AG04449 (cell line): ENCODE measurements at regions not wholly inside any gene's neighbourhood (a gene's known extent, or its start where the extent isn't known, plus 50 kb on each side); places are given as distances from the start of the nearest gene placed in this dataset.

Source experiments
- CTCF ChIA-PET: fragments of 350-600 bp; formaldehyde crosslinking; extraction: SDS; loops from one replicate; lab custom pipeline; 2021; ENCODE audit warnings: antibody characterized with exemption; lab: Yijun Ruan, JAX
- POLR2A ChIA-PET: fragments of 400-600, 350-600 bp; formaldehyde crosslinking; extraction: SDS; loops from one replicate; lab custom pipeline; 2020; ENCODE audit warnings: antibody characterized with exemption, inconsistent platforms; lab: Yijun Ruan, JAX
- DNase-seq: peaks from one replicate; pipeline ENCODE4 v3.0.0-alpha.2; 2010; ENCODE audit warnings: low read depth, low spot score
- H3K4me3 ChIP-seq: 2 replicates; pipeline ENCODE4 v1.5.1; 2011; ENCODE audit warnings: low read depth, mild to moderate bottlenecking, control low read depth, low read length
- CTCF ChIP-seq: IDR thresholded peaks from one replicate; pipeline ENCODE4 v1.5.1; 2011; ENCODE audit warnings: mild to moderate bottlenecking, moderate library complexity, low read length, control low read depth, inconsistent platforms; ENCODE audit not compliant: insufficient read depth; ENCODE audit errors: missing control alignments

- ChIA-PET POLR2A (no interaction called here), CTCF (no interaction called here)
- DNase-seq, result no peak
- no peak for TF ChIP-seq CTCF
- no peak overlapping the region for H3K4me3 ChIP-seq
These were observed 672.5 kb downstream of the BRD1 start for GRCh38 chr22:49155039-49155769.

- no peak for DNase-seq
- ChIA-PET CTCF (no interaction called here), POLR2A (no interaction called here)
- no peak for TF ChIP-seq CTCF
- H3K4me3 ChIP-seq, result no peak overlapping the region
These were observed 673.2 kb downstream of the BRD1 start for GRCh38 chr22:49154433-49154832.

- ChIA-PET POLR2A (no interaction called here), CTCF (no interaction called here)
- no peak for DNase-seq
- H3K4me3 ChIP-seq, result no peak overlapping the region
- no peak for TF ChIP-seq CTCF
These were observed 673.8 kb downstream of the BRD1 start for GRCh38 chr22:49153921-49154320.

- ChIA-PET POLR2A (no interaction called here), CTCF (no interaction called here)
- H3K4me3 ChIP-seq, result no peak overlapping the region
- no peak for TF ChIP-seq CTCF
- no peak for DNase-seq
These were observed 674.5 kb downstream of the BRD1 start for GRCh38 chr22:49152939-49153770.

- POLR2A ChIA-PET, result no interaction called here
- CTCF ChIA-PET, result no interaction called here
- DNase-seq, result no peak
- H3K4me3 ChIP-seq, result no peak overlapping the region
- no peak for TF ChIP-seq CTCF
These were observed 675.3 kb downstream of the BRD1 start for GRCh38 chr22:49152127-49152938.
